KMS-11 (cell line): ENCODE measurements at regions not wholly inside any gene's neighbourhood (a gene's known extent, or its start where the extent isn't known, plus 50 kb on each side); places are given as distances from the start of the nearest gene placed in this dataset.

Source experiments
- H2AFZ ChIP-seq: fragments of 200-600 bp; sonication (generic); 2 replicates; pipeline ENCODE4 v1.6.1; 2016; ENCODE audit warnings: antibody characterized with exemption, mixed run types, low read depth
- H3K27ac ChIP-seq: fragments of 200-600 bp; sonication (generic); 2 replicates; pipeline ENCODE4 v1.6.1; 2016; ENCODE audit warnings: mild to moderate bottlenecking, mixed run types
- H3K27me3 ChIP-seq: fragments of 200-600 bp; sonication (generic); 2 replicates; pipeline ENCODE4 v1.6.1; 2017; ENCODE audit warnings: mild to moderate bottlenecking, low read depth, mixed run types, moderate library complexity; ENCODE audit not compliant: insufficient read depth
- H3K36me3 ChIP-seq: fragments of 200-600 bp; sonication (generic); 2 replicates; pipeline ENCODE4 v1.6.1; 2017; ENCODE audit warnings: mild to moderate bottlenecking, mixed run types; ENCODE audit not compliant: insufficient read depth
- H3K4me1 ChIP-seq: fragments of 200-600 bp; sonication (generic); 2 replicates; pipeline ENCODE4 v1.6.1; 2016; ENCODE audit warnings: mild to moderate bottlenecking, low read depth, mixed run types; ENCODE audit not compliant: poor library complexity, severe bottlenecking
- H3K4me2 ChIP-seq: fragments of 200-600 bp; sonication (generic); 2 replicates; pipeline ENCODE4 v1.7.0; 2016; ENCODE audit warnings: mild to moderate bottlenecking, mixed run types
- H3K4me3 ChIP-seq: fragments of 200-600 bp; sonication (generic); IDR thresholded peaks from 2 replicates; pipeline ENCODE4 v1.6.1; 2017; ENCODE audit warnings: low read depth, low read length, mixed read lengths; ENCODE audit not compliant: insufficient read depth
- H3K79me2 ChIP-seq: fragments of 200-600 bp; sonication (generic); 2 replicates; pipeline ENCODE4 v1.6.1; 2016; ENCODE audit warnings: low read depth, mixed run types; ENCODE audit not compliant: insufficient read depth
- H3K9ac ChIP-seq: fragments of 200-600 bp; sonication (generic); 2 replicates; pipeline ENCODE4 v1.6.1; 2016; ENCODE audit warnings: mild to moderate bottlenecking, mixed run types
- H4K20me1 ChIP-seq: fragments of 200-600 bp; sonication (generic); 2 replicates; pipeline ENCODE4 v1.6.1; 2016; ENCODE audit warnings: mild to moderate bottlenecking, mixed run types; ENCODE audit not compliant: insufficient read depth
- CTCF ChIP-seq: fragments of 200-600 bp; sonication (generic); conservative IDR thresholded peaks from 2 replicates; pipeline ENCODE4 v1.6.1; 2017; ENCODE audit warnings: low read depth, mild to moderate bottlenecking, antibody characterized with exemption, low read length, moderate library complexity, mixed read lengths

- Histone ChIP-seq H3K27ac (no peak overlapping the region), H2AFZ (no peak overlapping the region), H3K4me1 (no peaks in the 10 kb centered on the region), H3K9ac (no peak overlapping the region), H3K36me3 (no peaks in the 10 kb centered on the region), H4K20me1 (no peaks in the 10 kb centered on the region), H3K79me2 (no peaks in the 10 kb centered on the region), H3K4me2 (no peak overlapping the region), H3K27me3 (no peaks in the 10 kb centered on the region), H3K4me3 (no peak overlapping the region)
- TF ChIP-seq CTCF: no peak
These were observed 696.2 kb upstream of the TENM4 start for GRCh38 chr11:80136991-80137390.

- TF ChIP-seq CTCF: no peak
- Histone ChIP-seq H2AFZ (no peak overlapping the region), H3K27me3 (no peaks in the 10 kb centered on the region), H3K79me2 (no peaks in the 10 kb centered on the region), H3K4me2 (no peak overlapping the region), H3K4me1 (no peaks in the 10 kb centered on the region), H4K20me1 (no peaks in the 10 kb centered on the region), H3K27ac (no peak overlapping the region), H3K4me3 (no peak overlapping the region), H3K9ac (no peak overlapping the region), H3K36me3 (no peaks in the 10 kb centered on the region)
These were observed 688.6 kb upstream of the TENM4 start for GRCh38 chr11:80129396-80129795.

GRCh38 chr11:80122211-80122610 is 681.4 kb upstream of the TENM4 start:
- no peak overlapping the region for H3K27ac ChIP-seq
- H3K4me1 ChIP-seq: no peaks in the 10 kb centered on the region
- no peaks in the 10 kb centered on the region for H3K79me2 ChIP-seq
- H3K4me2 ChIP-seq: no peak overlapping the region
- no peak overlapping the region for H3K4me3 ChIP-seq
- no peak overlapping the region for H3K9ac ChIP-seq
- H4K20me1 ChIP-seq: no peaks in the 10 kb centered on the region
- no peak overlapping the region for H2AFZ ChIP-seq
- no peaks in the 10 kb centered on the region for H3K36me3 ChIP-seq
- TF ChIP-seq CTCF: no peak
- no peaks in the 10 kb centered on the region for H3K27me3 ChIP-seq

- no peak for TF ChIP-seq CTCF
- Histone ChIP-seq H3K9ac (no peak overlapping the region), H3K4me3 (no peak overlapping the region), H3K4me1 (no peaks in the 10 kb centered on the region), H3K79me2 (no peaks in the 10 kb centered on the region), H2AFZ (no peak overlapping the region), H3K27ac (no peak overlapping the region), H3K36me3 (no peaks in the 10 kb centered on the region), H3K27me3 (no peaks in the 10 kb centered on the region), H4K20me1 (no peaks in the 10 kb centered on the region), H3K4me2 (no peak overlapping the region)
These were observed 677.2 kb upstream of the TENM4 start for GRCh38 chr11:80118073-80118472.

GRCh38 chr11:80116796-80117195 is 676.0 kb upstream of the TENM4 start:
- no peak overlapping the region for H2AFZ ChIP-seq
- no peaks in the 10 kb centered on the region for H3K27me3 ChIP-seq
- no peaks in the 10 kb centered on the region for H4K20me1 ChIP-seq
- TF ChIP-seq CTCF: no peak
- H3K4me2 ChIP-seq: no peak overlapping the region
- H3K4me3 ChIP-seq: no peak overlapping the region
- H3K36me3 ChIP-seq: no peaks in the 10 kb centered on the region
- H3K79me2 ChIP-seq: no peaks in the 10 kb centered on the region
- no peak overlapping the region for H3K27ac ChIP-seq
- H3K9ac ChIP-seq: no peak overlapping the region
- no peaks in the 10 kb centered on the region for H3K4me1 ChIP-seq
